Gastroesophageal sphincter (tissue), 4 donors: ENCODE measurements at regions not wholly inside any gene's neighbourhood (a gene's known extent, or its start where the extent isn't known, plus 50 kb on each side); places are given as distances from the start of the nearest gene placed in this dataset.

Experiments used
- ATAC-seq: fragments of 150-250 bp; one replicate; pipeline ENCODE4 v1.9.1; 2016; ENCODE audit warnings: mild to moderate bottlenecking, moderate library complexity
- H3K27ac ChIP-seq, 4 donors: fragments of 200-600 bp; sonication (generic) in 3 of 4; 1 replicate in 3 of 4; 2 replicates in 1 of 4; pipeline ENCODE4 v1.5.1; 2016 to 2019
- H3K27me3 ChIP-seq: fragments of 200-600 bp; sonication (generic); one replicate; pipeline ENCODE4 v1.5.1; 2019
- H3K36me3 ChIP-seq, 2 donors: fragments of 200-600 bp; sonication (generic); one replicate each; pipeline ENCODE4 v1.5.1; 2019; ENCODE audit warnings: control low read depth in 1 of 2
- H3K4me1 ChIP-seq, 3 donors: fragments of 200-600 bp; sonication (generic); 1 replicate in 2 of 3; 2 replicates in 1 of 3; pipeline ENCODE4 v1.5.1; 2016 to 2019; ENCODE audit warnings: control low read depth in 2 of 3
- H3K4me3 ChIP-seq, 2 donors: fragments of 200-600 bp; sonication (generic); one replicate each; pipeline ENCODE4 v1.5.1; 2019; ENCODE audit warnings: mild to moderate bottlenecking in 1 of 2, moderate library complexity in 1 of 2
- H3K9me3 ChIP-seq, 3 donors: fragments of 200-600 bp; sonication (generic); one replicate each; pipeline ENCODE4 v1.5.1; 2017 to 2019; ENCODE audit warnings: control low read depth in 2 of 3
- CTCF ChIP-seq, 4 experiments: fragments of 200-600 bp in 2 of 4; fragments of 450-650 bp in 2 of 4; sonication (generic) in 1 of 4; IDR thresholded peaks; one replicate each; pipeline ENCODE4 v1.5.1; 2017 to 2019; ENCODE audit warnings: antibody characterized with exemption in 4 of 4, mild to moderate bottlenecking in 2 of 4, moderate library complexity in 2 of 4
- EP300 ChIP-seq: sonication (generic); formaldehyde crosslinking; IDR thresholded peaks from one replicate; pipeline ENCODE4 v1.6.1; 2017; ENCODE audit warnings: antibody characterized with exemption, mild to moderate bottlenecking
- POLR2A ChIP-seq, 2 donors: fragments of 450-650 bp; IDR thresholded peaks; one replicate each; pipeline ENCODE4 v1.6.1; 2017; ENCODE audit warnings: antibody characterized with exemption in 2 of 2, mild to moderate bottlenecking in 2 of 2, moderate library complexity in 1 of 2
- POLR2AphosphoS5 ChIP-seq: sonication (generic); formaldehyde crosslinking; IDR thresholded peaks from one replicate; pipeline ENCODE4 v1.6.1; 2017; ENCODE audit warnings: antibody characterized with exemption
- WGBS, 2 donors: methylation state at CpG; one replicate each; pipeline ENCODE4 v1.1.5; 2018; ENCODE audit warnings: low coverage in 1 of 2; 5-methylcytosine and 5-hydroxymethylcytosine counted together

GRCh38 chr6:14924126-14925024 lies 321.5 kb upstream of the JARID2 start:
- H3K4me1 ChIP-seq: peaks cover 0 to 29% (median 7%) of the 10 kb centered on the region in 3 donors
- H3K27ac ChIP-seq: no peak overlapping the region
- H3K36me3 ChIP-seq: no peaks in the 10 kb centered on the region
- no peak overlapping the region for H3K4me3 ChIP-seq
- no peak for ATAC-seq
- H3K9me3 ChIP-seq: no peaks in the 10 kb centered on the region
- TF ChIP-seq CTCF (IDR thresholded peaks at IDR 0.05) (no peak), POLR2AphosphoS5 (no peak), EP300 (no peak), POLR2A (IDR thresholded peaks at IDR 0.05) (no peak)
- no peaks in the 10 kb centered on the region for H3K27me3 ChIP-seq
- WGBS, 2 donors: 46 to 65% methylated on average over 3 of the region's 14 CpGs

GRCh38 chr6:14925025-14925698 lies 320.7 kb upstream of the JARID2 start:
- H3K9me3 ChIP-seq: no peaks in the 10 kb centered on the region
- 17 to 35% methylated on average over 3 to 5 of the region's 5 CpGs for WGBS, 2 donors
- H3K27me3 ChIP-seq: no peaks in the 10 kb centered on the region
- no peak for ATAC-seq
- H3K4me1 ChIP-seq: peaks cover 0 to 29% (median 7%) of the 10 kb centered on the region in 3 donors
- H3K27ac ChIP-seq: no peak overlapping the region
- no peaks in the 10 kb centered on the region for H3K36me3 ChIP-seq
- H3K4me3 ChIP-seq: no peak overlapping the region
- TF ChIP-seq EP300 (no peak), POLR2A (IDR thresholded peaks at IDR 0.05) (no peak), CTCF (IDR thresholded peaks at IDR 0.05) (no peak), POLR2AphosphoS5 (no peak)

GRCh38 chr6:14925699-14926026 lies 320.2 kb upstream of the JARID2 start:
- H3K36me3 ChIP-seq: no peaks in the 10 kb centered on the region
- H3K27ac ChIP-seq: no peak overlapping the region
- TF ChIP-seq POLR2A (IDR thresholded peaks at IDR 0.05) (no peak), POLR2AphosphoS5 (no peak), EP300 (no peak), CTCF (IDR thresholded peaks at IDR 0.05) (no peak)
- H3K4me3 ChIP-seq: no peak overlapping the region
- H3K9me3 ChIP-seq: no peaks in the 10 kb centered on the region
- H3K27me3 ChIP-seq: no peaks in the 10 kb centered on the region
- H3K4me1 ChIP-seq: peaks cover 0 to 27% (median 7%) of the 10 kb centered on the region in 3 donors
- WGBS, 2 donors: 34 to 35% methylated on average over 3 of the region's 3 CpGs
- ATAC-seq: no peak

GRCh38 chr6:14927398-14927797 lies 318.5 kb upstream of the JARID2 start:
- TF ChIP-seq POLR2AphosphoS5 (no peak), EP300 (no peak), POLR2A (IDR thresholded peaks at IDR 0.05) (no peak), CTCF (IDR thresholded peaks at IDR 0.05) (no peak)
- Histone ChIP-seq H3K4me3 (no peak overlapping the region), H3K36me3 (no peaks in the 10 kb centered on the region), H3K4me1 (peaks cover 0 to 15% (median 0%) of the 10 kb centered on the region in 3 donors), H3K9me3 (no peaks in the 10 kb centered on the region), H3K27me3 (no peaks in the 10 kb centered on the region), H3K27ac (no peak overlapping the region)
- no peak for ATAC-seq
- WGBS, 2 donors: 80 to 100% methylated on average over 1 to 2 of the region's 7 CpGs
